ENCODE measurements at regions not wholly inside any gene's neighbourhood (a gene's known extent, or its start where the extent isn't known, plus 50 kb on each side); places are given as distances from the start of the nearest gene placed in this dataset.

GRCh38 chr1:24983006-24983680, 53.1 kb upstream of the RUNX3 start:
- DNase-seq: no peak

- DNase-seq: no peak
Observed at GRCh38 chr1:24981631-24982005, 51.5 kb upstream of the RUNX3 start.

- DNase-seq: no peak
Observed at GRCh38 chr1:24980836-24981630, 51.0 kb upstream of the RUNX3 start.

Data from NCI-H146 (cell line).